Stimulated activated CD4-positive, alpha-beta T cell treated with anti-CD3 and anti-CD28 coated beads, Interleukin-4, amount 100 ng/mL, for 48 hours (primary cell): ENCODE measurements at regions not wholly inside any gene's neighbourhood (a gene's known extent, or its start where the extent isn't known, plus 50 kb on each side); places are given as distances from the start of the nearest gene placed in this dataset.
"Not testable (repeated sequence)": the region's sequence is repeated elsewhere in the genome, so short reads cannot be mapped to it uniquely, and the experiment has no call there.

Source experiments
- DNase-seq, 2 donors: peaks; one replicate each; pipeline ENCODE4 v3.0.0-alpha.2; 2020; ENCODE audit warnings: low read depth in 2 of 2

- DNase-seq, result no peak
Observed at GRCh38 chrX:148080593-148080992, 99.5 kb downstream of the FMR1NB start.

DNA sequence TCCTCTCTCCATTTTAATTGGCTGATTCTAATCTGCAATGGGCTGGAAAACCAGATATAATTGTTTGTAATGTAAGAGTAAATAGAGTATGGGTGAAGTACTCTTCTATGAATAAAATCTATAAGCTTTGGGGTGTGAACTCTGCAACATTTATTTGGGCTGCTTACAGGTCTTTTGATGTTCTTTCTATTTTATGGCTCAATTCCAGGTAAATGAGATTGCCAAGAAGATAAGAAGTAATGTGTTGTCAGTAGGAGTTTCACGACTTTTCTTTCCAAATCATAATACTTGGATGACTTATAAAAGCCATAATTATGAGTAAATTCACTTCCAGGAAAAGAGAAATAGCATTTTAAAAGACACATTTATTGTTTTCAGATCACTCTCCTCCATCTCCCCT is 103.5 kb downstream of the FMR1NB start:
- DNase-seq, result no peak

GRCh38 chrX:148120151-148120550 is 139.0 kb downstream of the FMR1NB start:
- no peak for DNase-seq

DNA sequence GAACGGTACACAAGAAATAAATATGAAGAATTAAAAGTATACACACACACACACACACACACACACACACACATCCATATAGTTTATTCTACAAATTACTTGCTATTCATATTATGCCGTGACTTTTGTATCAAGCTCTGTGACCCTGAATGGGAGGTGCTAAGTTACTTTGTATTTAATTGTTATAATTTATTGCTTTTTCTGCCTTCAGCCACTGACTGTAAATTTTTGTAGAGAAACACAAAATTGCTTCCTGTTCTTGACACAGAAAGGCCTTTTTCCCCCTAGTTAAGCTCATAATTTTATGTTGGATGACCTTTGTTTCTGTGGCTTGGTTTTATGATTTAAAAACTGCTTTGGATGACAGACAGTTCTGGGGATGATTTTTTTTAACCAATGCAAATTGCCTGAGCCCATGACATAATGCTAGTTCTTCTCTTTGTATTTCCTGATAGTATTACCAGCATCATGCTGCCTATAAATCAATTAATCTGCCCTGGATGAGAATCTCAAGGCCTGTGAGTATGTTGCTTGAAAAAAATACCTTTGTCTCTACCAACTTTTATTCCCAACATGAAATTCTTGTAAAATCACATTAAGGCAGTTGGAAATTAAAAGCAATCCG is 140.0 kb downstream of the FMR1NB start:
- DNase-seq, result no peak

DNA sequence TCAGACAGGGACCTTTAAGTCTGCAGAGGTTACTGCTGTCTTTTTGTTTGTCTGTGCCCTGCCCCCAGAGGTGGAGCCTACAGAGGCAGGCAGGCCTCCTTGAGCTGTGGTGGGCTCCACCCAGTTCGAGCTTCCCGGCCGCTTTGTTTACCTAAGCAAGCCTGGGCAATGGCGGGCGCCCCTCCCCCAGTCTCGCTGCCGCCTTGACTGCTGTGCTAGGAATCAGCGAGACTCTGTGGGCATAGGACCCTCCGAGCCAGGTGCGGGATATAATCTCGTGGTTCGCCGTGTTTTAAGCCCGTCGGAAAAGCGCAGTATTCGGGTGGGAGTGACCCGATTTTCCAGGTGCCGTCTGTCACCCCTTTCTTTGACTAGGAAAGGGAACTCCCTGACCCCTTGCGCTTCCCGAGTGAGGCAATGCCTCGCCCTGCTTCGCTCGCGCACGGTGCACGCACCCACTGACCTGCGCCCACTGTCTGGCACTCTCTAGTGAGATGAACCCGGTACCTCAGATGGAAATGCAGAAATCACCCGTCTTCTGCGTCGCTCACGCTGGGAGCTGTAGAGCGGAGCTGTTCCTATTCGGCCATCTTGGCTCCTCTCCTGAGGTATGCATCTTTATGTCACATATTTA is 147.9 kb downstream of the FMR1NB start:
- not testable (repeated sequence) for DNase-seq

- DNase-seq, result no peak
Observed at GRCh38 chrX:148133105-148133725, 152.1 kb downstream of the FMR1NB start.

- DNase-seq, result no peak
Observed at GRCh38 chrX:148134578-148134977, 153.4 kb downstream of the FMR1NB start.

- no peak for DNase-seq
Observed at GRCh38 chrX:148135738-148136137, 154.6 kb downstream of the FMR1NB start.

DNA sequence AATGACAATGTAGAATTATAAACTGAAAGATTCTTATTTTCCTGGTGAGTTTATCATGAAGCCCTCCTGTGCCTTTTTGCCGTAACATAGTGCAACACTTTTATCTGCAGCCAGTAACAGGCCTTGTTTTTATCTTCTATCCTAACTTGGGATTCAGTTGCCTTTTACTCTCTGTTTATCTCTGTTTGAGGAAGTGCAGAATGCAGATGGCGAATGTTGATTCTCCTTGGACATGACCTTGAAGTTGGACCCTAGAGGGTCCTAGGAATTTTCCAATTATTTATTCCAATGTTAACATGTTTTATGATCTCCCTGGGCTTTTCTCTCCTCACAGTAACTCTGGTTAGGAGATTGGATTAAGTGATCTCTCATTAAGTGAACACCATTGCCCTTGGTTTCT is 165.0 kb downstream of the FMR1NB start:
- no peak for DNase-seq

DNA sequence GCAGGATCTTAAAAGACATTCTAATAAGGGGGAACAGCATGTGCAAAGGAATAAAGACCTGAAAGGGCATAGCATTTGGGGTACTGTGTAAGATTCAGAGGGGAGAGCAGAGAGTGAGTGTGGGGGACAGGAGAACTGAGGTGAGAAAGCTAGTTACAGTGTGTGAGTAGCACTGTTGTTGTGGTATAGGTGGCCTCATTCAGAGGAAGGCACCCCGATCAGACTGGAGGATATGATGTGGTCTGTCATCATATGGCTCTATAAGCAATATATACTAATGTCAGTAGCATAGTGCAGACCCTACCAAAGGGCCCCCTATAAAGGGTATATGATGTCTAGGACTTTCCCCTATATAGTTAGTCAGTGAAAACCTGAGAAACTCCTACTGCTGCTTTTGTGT is 175.8 kb downstream of the FMR1NB start:
- DNase-seq, result no peak

DNA sequence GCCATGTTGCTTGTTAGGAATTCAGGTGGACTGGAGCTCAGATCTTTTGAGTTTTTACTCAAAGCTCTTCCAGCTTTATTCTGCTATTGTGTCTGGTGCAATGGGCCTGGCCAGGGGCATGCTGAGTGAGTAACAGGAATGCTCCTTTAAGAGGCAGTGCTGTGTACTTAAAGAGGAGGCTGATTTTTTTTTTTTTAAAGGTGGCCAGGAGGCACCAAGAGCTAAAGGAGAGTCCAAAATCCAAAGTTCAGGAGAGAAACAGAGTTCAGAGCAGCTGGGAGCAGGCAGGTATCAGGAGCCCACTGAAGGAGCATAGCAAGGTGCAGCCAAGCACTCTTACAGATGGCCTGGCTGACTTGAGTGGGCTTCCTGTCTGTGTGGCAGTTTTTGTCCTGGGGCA is 178.7 kb downstream of the FMR1NB start:
- no peak for DNase-seq

- no peak for DNase-seq
Observed at GRCh38 chrX:148161701-148162100, 180.6 kb downstream of the FMR1NB start.

DNA sequence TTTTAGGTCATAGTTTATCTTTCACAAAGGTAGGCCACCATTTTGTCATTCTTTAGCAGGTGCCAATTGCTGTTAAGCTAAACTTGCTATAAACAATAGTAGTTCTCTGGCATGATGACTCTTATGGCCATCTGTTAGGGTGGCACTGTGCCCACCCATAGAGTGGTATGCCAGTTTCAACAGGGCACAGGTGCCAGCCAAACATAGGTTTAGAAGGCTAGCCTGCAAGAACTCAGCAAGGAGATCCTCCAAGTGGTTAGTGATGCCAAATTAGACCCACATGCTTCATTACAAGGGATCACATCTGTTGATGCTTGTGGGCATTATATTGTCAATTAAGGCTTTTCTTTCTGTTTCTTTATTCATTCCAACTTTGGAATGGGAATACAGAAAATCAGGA is 204.5 kb downstream of the FMR1NB start:
- no peak for DNase-seq

DNA sequence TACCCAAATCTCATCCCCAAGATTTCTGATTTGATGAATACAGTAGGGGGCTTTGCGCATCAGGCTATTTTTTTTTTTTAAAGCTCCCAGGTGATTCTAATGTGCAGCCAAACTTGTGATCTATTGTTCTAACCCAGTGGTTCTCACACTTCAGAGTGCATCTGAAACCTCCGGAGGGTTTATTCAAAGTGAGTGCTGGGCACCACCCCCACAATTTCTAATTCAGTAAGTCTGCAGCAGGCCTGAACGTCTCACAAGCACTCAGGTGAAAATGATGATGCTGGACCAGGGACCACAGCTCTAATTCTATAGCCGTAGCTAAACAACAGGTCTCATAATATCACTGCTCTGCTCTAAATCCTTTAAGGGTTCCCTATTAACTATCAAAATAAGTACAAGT is 211.4 kb downstream of the FMR1NB start:
- DNase-seq, result no peak

GRCh38 chrX:148193759-148194158 is 212.6 kb downstream of the FMR1NB start:
- DNase-seq, result no peak

GRCh38 chrX:148203531-148203930 is 222.4 kb downstream of the FMR1NB start:
- no peak for DNase-seq

- DNase-seq, result no peak
Observed at GRCh38 chrX:148204195-148204594, 223.1 kb downstream of the FMR1NB start.

DNA sequence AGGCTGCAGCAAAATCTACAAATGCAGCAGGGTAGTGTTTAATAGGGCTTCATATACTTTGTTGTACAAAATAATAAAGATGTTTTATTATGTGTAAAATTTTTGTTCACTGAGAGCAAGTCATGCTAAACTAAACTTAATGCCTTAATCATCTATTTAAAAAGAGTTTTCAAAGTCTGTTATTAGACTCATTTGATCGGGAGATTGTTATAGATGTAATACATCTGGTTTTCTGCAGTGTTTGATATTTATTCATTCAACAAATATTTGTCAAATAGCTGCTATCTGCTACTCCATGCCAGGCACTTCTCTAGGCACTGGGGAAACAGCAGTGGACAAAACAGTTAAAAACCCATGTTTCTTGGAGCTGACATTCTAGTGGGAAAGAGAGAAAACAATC is 233.6 kb downstream of the FMR1NB start:
- DNase-seq, result no peak

DNA sequence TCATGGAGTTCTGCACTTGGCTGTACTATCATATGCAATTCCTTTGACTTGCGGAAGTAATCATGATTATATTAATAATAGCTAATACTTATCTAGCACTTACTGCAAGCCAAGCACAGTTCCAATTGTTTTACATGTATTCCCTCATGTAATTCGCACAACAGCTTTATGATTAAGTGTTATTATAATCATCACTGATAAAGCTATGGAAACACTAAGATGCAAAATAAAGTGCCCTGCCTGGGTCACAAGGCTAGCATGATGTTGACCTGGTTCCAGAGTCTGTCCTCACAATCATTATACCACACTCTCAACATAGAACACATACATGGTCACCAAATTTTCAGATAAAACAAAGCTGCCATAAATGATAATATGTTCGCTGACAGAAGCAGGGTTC is 234.6 kb downstream of the FMR1NB start:
- no peak for DNase-seq

- DNase-seq, result no peak
Observed at GRCh38 chrX:148223361-148223760, 242.2 kb downstream of the FMR1NB start.

DNA sequence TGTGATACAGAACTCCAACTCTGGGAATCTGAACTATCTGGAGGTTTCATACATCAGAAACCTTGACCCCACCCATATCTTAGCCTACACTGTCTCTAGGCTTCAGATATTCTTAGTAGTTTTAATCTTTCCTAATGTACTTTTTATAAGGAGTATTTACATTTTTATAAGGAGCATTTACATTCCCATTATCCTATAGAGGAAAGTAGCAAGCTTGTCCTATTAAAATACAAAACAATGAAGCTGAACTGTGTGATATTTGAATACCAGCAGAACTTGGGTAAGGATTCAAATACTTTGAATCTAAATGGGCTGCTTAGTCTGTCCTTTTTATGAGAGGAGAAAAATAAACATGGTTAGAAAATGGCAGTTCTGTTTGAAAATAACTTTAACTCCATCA is 247.4 kb downstream of the FMR1NB start:
- DNase-seq, result no peak

GRCh38 chrX:148229801-148230303 is 248.7 kb downstream of the FMR1NB start:
- DNase-seq, result no peak

DNA sequence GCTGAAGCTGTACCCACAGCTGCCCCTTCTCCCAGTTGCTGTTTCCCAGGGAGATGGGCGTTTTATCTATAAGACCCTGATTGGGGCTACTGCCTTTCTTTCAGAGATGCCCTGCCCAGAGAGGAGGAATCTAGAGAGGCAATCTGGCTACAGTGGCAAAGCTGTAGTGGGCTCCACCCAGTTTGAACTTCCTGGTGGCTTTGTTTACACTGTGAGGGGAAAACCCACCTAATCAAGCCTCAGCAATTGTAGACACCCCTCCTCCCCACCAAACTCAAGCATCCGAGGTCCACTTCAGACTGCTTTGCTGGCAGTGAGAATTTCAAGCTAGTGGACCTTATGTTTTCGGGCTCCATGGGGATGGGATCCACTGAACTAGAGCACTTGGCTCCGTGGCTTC is 240.4 kb upstream of the AFF2 start:
- no peak for DNase-seq
